Limb (tissue), 2 donors: ENCODE measurements at regions not wholly inside any gene's neighbourhood (a gene's known extent, or its start where the extent isn't known, plus 50 kb on each side); places are given as distances from the start of the nearest gene placed in this dataset.

Experiments
- DNase-seq, 2 donors: peaks; one replicate each; pipeline ENCODE4 v3.0.0-alpha.2; 2016; ENCODE audit errors: extremely low spot score in 2 of 2

GRCh38 chr4:107166873-107167450 lies 130.8 kb upstream of the DKK2 start:
- no peak for DNase-seq

DNA sequence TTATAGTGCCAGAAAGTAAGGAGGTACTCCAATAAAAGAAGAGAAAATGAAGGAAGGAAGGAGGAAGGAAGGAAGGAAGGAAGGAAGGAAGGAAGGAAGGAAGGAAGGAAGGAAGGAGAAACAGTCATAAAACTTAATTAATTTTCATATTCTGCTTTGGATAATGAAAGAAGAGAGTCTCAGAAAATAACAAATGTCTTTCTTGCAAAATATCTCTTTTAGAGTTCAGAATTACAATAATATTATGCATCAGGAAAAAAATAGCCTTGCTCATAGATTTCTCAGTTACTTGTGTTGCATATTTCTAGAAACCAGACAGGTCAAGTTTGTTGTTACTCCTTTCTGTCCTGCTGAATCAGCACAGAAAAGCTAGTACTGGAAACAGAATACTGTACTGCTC lies 130.1 kb upstream of the DKK2 start:
- no peak for DNase-seq

DNA sequence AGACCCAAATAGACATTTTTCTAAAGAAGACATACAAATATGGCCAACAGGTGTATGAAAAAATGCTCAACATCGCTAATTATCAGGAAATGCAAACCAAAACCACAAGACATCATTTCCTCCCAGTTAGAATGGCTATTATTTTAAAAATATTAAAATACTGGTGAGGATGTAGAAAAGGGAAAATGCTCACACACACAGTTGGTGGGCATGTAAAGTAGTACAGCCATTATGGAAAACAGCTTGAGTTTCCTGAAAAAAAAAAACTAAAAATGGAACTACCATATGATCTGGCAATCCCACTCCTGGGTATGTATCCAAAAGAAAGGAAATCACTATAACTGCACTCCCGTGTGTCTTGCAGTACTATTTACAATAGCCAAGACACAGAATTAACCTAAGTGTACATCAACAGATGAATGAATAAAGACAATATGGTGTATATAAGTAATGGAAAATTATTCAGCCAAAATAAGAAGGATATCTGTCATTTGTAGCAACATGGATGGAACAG lies 128.9 kb upstream of the DKK2 start:
- no peak for DNase-seq

- DNase-seq, result no peak
Measured at GRCh38 chr4:107156443-107156842, 120.3 kb upstream of the DKK2 start.

DNA sequence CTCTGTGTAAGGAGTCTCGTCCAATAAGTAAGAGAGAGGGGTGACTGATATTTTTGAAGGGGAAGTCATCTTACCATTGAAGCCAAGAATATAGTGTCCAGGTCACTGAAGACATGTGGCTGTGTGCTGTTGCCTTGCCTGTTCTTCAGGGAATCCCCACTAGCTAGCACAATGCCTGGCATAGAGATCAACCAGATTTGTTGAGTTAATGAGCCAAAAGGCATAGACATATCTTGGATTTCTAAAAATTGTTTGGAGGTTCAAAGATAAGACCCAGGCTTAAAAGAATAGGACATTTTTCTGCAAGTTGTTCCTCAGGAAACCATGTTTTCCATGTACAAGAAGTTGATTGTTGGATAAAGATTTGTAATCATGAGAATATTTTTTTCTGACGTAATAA lies 119.3 kb upstream of the DKK2 start:
- DNase-seq, result no peak

- no peak for DNase-seq
Measured at GRCh38 chr4:107153956-107154355, 117.8 kb upstream of the DKK2 start.

DNA sequence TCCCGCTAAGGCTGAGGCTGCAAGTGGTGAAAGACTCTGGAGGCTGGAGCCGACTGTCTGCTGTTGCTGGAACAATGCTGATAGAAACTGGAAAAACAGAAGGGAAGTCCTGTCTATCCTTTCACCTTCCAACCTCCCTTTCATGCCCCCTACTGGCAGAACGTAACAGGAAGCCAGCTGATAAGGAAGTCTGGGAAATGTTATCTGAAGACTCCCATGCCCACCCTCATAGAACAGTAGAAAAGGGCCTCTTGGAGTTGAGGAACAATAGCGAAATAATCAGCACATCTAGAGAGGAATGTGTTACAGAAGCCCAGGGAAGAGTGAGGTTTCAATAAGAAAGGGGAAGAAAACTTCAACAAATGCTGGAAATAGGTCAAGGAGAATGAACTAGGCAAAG lies 117.1 kb upstream of the DKK2 start:
- no peak for DNase-seq

- no peak for DNase-seq
Measured at GRCh38 chr4:107151173-107151572, 115.1 kb upstream of the DKK2 start.

DNA sequence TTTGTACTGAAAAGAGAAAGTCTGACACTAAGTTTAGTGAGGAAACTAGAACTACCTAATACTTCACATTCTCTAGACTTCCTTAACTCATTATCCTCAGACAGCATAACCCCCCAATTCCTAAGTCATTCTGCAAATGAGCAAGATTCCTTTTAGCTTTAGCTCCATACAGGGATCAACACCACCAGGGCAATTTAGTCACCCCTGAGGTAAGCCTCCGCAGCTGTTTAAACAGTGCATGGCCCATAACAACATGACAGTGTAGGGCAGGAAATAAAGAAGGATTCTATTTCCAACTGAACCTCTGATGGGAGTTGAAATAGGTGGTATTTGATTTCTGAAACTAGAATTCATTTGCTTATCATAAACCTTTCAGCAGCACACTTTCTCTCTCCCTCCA lies 112.8 kb upstream of the DKK2 start:
- no peak for DNase-seq

DNA sequence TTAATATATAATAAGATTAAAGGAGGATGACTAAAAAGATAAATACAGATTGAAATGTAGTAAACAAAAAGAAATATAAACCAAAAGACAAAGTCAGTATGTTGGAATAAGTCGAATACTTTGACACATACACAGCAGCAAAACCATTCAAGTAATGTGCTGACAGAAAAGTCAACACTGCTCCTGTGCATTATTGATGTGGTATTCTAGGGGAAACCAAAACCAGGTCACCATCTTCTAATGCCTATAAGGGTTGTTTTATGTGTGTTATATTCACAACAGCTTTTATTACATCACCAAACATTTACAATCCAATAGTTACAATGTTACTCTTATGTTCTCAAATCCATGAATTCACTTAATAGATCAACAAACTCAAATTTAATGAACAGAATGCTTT lies 111.8 kb upstream of the DKK2 start:
- DNase-seq, result no peak

- DNase-seq, result no peak
Measured at GRCh38 chr4:107138433-107138832, 102.3 kb upstream of the DKK2 start.

DNA sequence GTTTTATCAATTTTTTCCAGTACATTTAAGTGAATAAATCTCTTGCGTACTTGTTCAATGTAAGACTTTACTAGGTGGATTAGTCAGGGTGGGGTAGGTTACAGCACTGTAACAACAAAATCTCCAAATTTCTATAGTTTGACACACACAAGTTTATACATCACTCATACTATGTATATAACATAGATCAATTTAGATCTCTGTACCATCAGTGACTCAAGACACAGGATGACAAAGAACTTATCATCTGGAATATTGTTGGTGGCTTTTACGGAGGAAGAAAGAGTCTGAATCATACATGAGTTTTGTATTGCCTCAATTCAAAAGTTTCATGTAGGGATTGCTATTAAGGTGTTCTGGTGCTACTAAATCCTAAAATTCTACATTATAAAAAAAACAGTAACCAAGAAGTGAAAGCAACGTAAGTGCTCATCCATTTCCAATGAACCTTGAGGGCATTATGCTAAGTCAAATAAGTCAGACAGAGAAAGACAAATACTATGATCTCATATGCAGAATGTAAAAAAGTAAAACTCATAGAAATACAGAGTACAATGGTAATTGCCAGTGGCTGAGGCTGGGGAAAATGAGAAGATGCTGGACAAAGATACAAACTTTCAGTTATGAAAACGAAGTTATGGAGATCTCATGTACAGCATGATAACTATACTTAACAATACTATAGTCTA lies 98.0 kb upstream of the DKK2 start:
- DNase-seq, result no peak

- no peak for DNase-seq
Measured at GRCh38 chr4:107131295-107131694, 95.2 kb upstream of the DKK2 start.

DNA sequence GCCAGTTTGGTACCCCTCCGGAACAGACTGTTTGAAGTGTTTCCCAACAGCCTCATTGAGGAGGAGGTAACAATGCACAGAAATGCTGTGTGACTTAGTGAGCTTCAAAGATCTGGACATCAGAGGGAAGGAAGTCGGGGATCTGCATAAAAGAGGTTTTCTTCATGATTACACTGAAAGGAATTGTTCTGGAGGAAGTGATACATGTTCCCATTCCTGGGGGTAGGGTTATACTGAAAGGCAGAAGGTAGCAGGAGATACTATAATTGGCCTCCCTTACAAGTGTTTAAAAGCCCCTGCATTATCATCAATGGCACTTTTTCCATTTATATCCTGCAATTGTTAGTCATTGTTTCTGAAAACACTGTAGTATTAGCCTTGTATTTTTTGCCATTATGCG lies 94.0 kb upstream of the DKK2 start:
- no peak for DNase-seq

- DNase-seq, result no peak
Measured at GRCh38 chr4:107129611-107130010, 93.5 kb upstream of the DKK2 start.

DNA sequence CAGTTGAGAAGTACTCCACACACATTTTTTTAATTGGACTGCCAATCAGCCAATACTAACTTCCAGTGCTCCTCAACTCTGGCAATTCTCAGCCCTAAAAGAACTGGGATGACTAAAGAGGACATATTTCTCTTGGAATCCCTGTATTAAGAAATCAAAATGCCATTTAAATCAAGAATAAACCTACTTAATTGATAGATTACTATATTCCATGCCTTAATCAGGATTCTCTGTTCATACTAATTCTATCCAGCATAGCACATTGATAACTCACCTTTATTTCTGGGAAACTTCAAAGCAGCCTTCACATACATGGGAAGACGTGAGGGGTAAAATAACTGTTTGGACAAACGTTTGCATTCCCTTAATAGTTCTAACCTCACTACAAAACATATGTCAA lies 93.0 kb upstream of the DKK2 start:
- no peak for DNase-seq

GRCh38 chr4:107128116-107128515 lies 92.0 kb upstream of the DKK2 start:
- DNase-seq, result no peak

DNA sequence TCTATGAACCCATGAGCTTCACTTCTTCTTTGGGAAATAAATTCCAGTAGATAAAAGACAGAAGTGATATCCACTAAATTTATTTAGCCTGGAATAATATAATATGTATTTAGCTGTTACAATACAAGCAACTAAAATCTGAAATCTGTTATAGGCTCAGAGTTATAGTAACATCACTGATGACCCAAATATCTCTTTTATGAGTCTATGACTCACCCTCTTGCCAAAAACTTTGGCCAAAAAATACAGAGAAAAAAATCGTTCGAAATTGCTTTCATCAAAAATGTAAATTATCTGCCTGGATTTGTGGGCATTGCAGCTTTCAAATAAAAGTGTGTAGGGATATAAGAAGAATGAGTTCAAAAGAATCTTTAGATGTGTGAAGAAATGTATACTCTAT lies 89.4 kb upstream of the DKK2 start:
- DNase-seq, result no peak

GRCh38 chr4:107122736-107123135 lies 86.6 kb upstream of the DKK2 start:
- no peak for DNase-seq

DNA sequence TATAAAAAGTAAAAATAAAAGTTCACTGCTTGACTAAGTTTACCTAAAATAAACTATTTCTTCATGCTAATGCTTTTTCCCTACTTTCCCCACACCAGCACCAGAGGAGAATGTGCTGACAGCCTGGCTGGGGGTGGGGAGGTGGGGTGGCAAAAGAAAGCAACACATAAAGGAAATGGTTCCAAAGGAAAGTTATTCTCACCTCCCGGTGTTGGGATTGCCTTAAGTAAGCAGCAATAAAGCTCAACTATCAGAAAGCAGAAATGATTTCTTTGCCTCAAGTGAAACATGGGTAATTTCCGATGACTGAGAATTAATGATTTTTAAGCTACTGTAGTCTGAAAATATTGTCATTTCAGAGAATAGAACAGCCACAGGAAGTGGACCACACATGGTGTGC lies 84.5 kb upstream of the DKK2 start:
- DNase-seq, result no peak

DNA sequence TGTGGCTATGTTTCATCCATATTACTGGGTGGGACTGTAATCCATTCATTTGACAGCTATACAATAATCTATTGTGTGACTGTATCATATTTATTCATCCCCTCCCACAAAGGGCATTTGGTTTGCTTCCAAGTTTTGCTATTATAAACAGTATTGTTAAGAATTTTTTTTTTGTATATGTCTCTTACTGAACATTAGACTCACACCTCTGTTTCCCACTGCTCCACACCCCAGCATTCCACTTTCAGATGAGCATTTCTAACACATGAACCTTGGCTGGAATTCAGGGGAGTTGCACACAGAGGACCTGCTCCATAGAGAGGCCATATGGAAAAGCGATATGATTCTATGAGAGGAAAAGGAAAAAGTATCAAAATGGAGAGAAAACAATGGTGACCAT lies 81.6 kb upstream of the DKK2 start:
- no peak for DNase-seq

DNA sequence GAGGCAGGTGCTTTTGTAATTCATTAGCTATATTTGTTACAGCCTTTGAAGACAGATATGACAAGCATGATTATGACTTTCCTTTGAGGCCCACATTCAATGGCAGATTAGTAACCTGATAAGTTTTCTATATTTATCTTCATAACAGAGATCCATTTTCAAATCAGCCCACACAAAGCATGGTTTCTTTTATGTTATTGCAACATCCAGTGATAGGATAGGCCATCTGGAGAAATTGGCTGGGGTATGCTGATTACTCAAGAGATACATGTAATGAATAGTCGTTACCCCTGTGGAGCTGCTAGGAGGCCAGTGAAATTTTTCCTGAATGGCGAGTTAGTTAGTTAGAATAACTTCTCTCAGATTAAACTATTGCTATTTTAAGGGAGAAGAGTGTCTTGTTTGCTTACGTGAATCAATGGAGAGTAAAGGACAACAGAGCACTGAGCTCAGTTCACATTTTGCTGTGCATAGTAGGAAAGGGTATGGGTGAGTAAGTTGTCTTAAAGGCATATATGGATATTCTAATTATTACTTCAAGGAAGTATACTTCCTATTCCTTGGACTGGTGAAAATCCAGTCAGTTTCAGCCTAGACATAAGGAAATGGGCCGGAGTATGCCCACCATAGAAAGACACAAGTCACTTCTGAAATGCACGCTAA lies 79.2 kb upstream of the DKK2 start:
- no peak for DNase-seq

GRCh38 chr4:107114059-107114458 lies 77.9 kb upstream of the DKK2 start:
- no peak for DNase-seq
